Panc1 (cell line): ENCODE measurements at regions not wholly inside any gene's neighbourhood (a gene's known extent, or its start where the extent isn't known, plus 50 kb on each side); places are given as distances from the start of the nearest gene placed in this dataset.

ENCODE experiments used
- ATAC-seq: fragments of 200-7000 bp; cut with Tn5 transposase; 2 replicates; pipeline ENCODE4 v1.9.1; 2020; ENCODE audit warnings: mild to moderate bottlenecking, moderate library complexity
- BruUV-seq: library from RNA; stranded (reverse); fragments of 400-500 nt; replicated peaks from 2 replicates; lab custom pipeline; 2021; lab: Mats Ljungman, UMichigan
- CTCF ChIA-PET: fragments of 300-600 bp; sonication (Branson Sonifier 250); formaldehyde crosslinking; loops from one replicate; lab custom pipeline; 2022; ENCODE audit warnings: antibody characterized with exemption; lab: Charles Lee
- POLR2A ChIA-PET: fragments of 300-600 bp; sonication (Branson Sonifier 250); formaldehyde crosslinking; loops from one replicate; lab custom pipeline; 2022; ENCODE audit warnings: antibody characterized with exemption; lab: Charles Lee
- DNase-seq: peaks from one replicate; pipeline ENCODE4 v3.0.0-alpha.2; 2010; ENCODE audit warnings: low read depth, low spot score
- H3K27ac ChIP-seq: 2 replicates; pipeline ENCODE4 v1.5.1; 2011; ENCODE audit warnings: mild to moderate bottlenecking, low read length, inconsistent platforms
- H3K27me3 ChIP-seq: fragments of 200-500 bp; sonication (Bioruptor generic); 2 replicates; pipeline ENCODE4 v1.6.0; 2014; ENCODE audit warnings: low read length, inconsistent platforms; ENCODE audit not compliant: control insufficient read depth, insufficient read depth
- H3K36me3 ChIP-seq: fragments of 200-500 bp; sonication (Bioruptor generic); 2 replicates; pipeline ENCODE4 v1.5.1; 2014; ENCODE audit warnings: inconsistent platforms, mild to moderate bottlenecking, low read length, moderate library complexity; ENCODE audit not compliant: control insufficient read depth, insufficient read depth
- H3K4me1 ChIP-seq: 2 replicates; pipeline ENCODE4 v1.5.1; 2011; ENCODE audit warnings: inconsistent platforms, mild to moderate bottlenecking, low read length, moderate library complexity; ENCODE audit not compliant: control insufficient read depth, insufficient read depth
- H3K4me3 ChIP-seq, 2 experiments: 2 replicates each; pipeline ENCODE4 v1.5.1; 2011 to 2012; ENCODE audit warnings: low read depth in 2 of 2, low read length in 2 of 2, mild to moderate bottlenecking in 2 of 2, inconsistent platforms in 1 of 2, moderate library complexity in 1 of 2
- H3K9me3 ChIP-seq: fragments of 200-500 bp; sonication (Bioruptor generic); 2 replicates; pipeline ENCODE4 v1.5.1; 2014; ENCODE audit warnings: low read depth, mild to moderate bottlenecking, inconsistent platforms, low read length, moderate library complexity; ENCODE audit not compliant: control insufficient read depth, insufficient read depth
- CTCF ChIP-seq: fragments of 450-650 bp; IDR thresholded peaks from 2 replicates; pipeline ENCODE4 v1.5.1; 2017; ENCODE audit warnings: mild to moderate bottlenecking
- POLR2AphosphoS5 ChIP-seq: IDR thresholded peaks from 2 replicates; pipeline ENCODE4 v1.6.1; 2012; ENCODE audit warnings: mild to moderate bottlenecking, low read depth, low read length, moderate library complexity
- SIN3A ChIP-seq: IDR thresholded peaks from 2 replicates; pipeline ENCODE4 v1.6.1; 2012; ENCODE audit warnings: low read depth, mild to moderate bottlenecking, low read length, moderate library complexity, borderline replicate concordance; ENCODE audit not compliant: insufficient read depth
- TCF7L2 ChIP-seq: IDR thresholded peaks from 2 replicates; pipeline ENCODE4 v1.6.1; 2011; ENCODE audit warnings: mild to moderate bottlenecking, low read depth, low read length, inconsistent platforms
- in situ Hi-C: cut with HindIII; loops from 2 replicates; pipeline ENCODE4 v1.10.0; 2016; ENCODE audit warnings: low sequenced_read_pairs, low pct_unique_long_range_greater_than_20kb
- intact Hi-C: fragments of 100-400 bp; cut with micrococcal nuclease; formaldehyde crosslinking; loops from one replicate; pipeline ENCODE4 v1.10.0; 2022; ENCODE audit not compliant: unreplicated experiment
- TF ChIP-seq, protein P1 (sequence below), 2 experiments: IDR thresholded peaks; 2 replicates each; pipeline ENCODE4 v1.6.1; 2011 to 2012; ENCODE audit warnings: low read depth in 2 of 2, control low read depth in 1 of 2, low read length in 1 of 2, mild to moderate bottlenecking in 1 of 2, moderate library complexity in 1 of 2; ENCODE audit not compliant: insufficient read depth in 1 of 2

DNA sequence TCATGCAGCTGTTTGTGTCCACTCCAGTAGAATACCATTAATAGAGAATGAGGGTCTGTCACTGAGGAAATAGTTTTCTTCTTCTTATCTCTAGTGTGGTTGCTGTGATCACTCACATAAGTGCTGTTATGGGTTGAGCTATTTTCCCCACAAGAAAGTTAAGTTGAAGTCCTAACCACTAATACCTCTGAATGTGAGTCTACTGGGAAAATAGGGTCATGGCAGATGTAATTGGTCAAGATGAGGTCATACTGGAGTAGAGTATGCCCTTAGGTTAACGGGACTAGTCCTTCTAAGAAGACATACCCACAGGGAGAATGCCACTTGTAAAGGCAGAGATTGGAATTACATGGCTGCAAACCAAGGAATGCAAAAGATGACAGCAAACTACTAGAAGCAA lies 70.5 kb upstream of the COL24A1 start:
- H3K4me3 ChIP-seq = no peak overlapping the region
- DNase-seq (no peak), ATAC-seq (no peak)
- intact Hi-C loops (no loop called here), in situ Hi-C loops (no loop called here)
- no peaks in the 10 kb centered on the region for H3K36me3 ChIP-seq
- ChIA-PET POLR2A (no interaction called here), CTCF (no interaction called here)
- H3K4me1 ChIP-seq = no peaks in the 10 kb centered on the region
- TF ChIP-seq TCF7L2 (no peak), POLR2AphosphoS5 (no peak), SIN3A (no peak), CTCF (no peak)
- TF ChIP-seq, protein P1, sequence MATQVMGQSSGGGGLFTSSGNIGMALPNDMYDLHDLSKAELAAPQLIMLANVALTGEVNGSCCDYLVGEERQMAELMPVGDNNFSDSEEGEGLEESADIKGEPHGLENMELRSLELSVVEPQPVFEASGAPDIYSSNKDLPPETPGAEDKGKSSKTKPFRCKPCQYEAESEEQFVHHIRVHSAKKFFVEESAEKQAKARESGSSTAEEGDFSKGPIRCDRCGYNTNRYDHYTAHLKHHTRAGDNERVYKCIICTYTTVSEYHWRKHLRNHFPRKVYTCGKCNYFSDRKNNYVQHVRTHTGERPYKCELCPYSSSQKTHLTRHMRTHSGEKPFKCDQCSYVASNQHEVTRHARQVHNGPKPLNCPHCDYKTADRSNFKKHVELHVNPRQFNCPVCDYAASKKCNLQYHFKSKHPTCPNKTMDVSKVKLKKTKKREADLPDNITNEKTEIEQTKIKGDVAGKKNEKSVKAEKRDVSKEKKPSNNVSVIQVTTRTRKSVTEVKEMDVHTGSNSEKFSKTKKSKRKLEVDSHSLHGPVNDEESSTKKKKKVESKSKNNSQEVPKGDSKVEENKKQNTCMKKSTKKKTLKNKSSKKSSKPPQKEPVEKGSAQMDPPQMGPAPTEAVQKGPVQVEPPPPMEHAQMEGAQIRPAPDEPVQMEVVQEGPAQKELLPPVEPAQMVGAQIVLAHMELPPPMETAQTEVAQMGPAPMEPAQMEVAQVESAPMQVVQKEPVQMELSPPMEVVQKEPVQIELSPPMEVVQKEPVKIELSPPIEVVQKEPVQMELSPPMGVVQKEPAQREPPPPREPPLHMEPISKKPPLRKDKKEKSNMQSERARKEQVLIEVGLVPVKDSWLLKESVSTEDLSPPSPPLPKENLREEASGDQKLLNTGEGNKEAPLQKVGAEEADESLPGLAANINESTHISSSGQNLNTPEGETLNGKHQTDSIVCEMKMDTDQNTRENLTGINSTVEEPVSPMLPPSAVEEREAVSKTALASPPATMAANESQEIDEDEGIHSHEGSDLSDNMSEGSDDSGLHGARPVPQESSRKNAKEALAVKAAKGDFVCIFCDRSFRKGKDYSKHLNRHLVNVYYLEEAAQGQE (IDR thresholded peaks at IDR 0.05; ENCODE audit: insufficient read depth in 1 of 2, low read depth in 2 of 2, low read length in 1 of 2) = no peak
- no peaks in the 10 kb centered on the region for H3K9me3 ChIP-seq
- no TSS peak for BruUV-seq
- H3K27me3 ChIP-seq = peaks cover 37% of the 10 kb centered on the region
- no peak overlapping the region for H3K27ac ChIP-seq

- intact Hi-C loops (no loop called here), in situ Hi-C loops (no loop called here)
- no peaks in the 10 kb centered on the region for H3K4me1 ChIP-seq
- ATAC-seq = no peak
- H3K4me3 ChIP-seq = no peak overlapping the region
- H3K9me3 ChIP-seq = no peaks in the 10 kb centered on the region
- no peak for DNase-seq
- ChIA-PET POLR2A (interaction anchor here (0.7 kb wide), 2 partner anchors 360 to 1155 kb away, joined by 9 to 13 read pairs; no protein-coding TSS in a partner anchor), CTCF (no interaction called here)
- no TSS peak for BruUV-seq
- H3K27ac ChIP-seq = no peak overlapping the region
- H3K27me3 ChIP-seq = peaks cover 40% of the 10 kb centered on the region
- H3K36me3 ChIP-seq = no peaks in the 10 kb centered on the region
- TF ChIP-seq, protein P1 (IDR thresholded peaks at IDR 0.05; ENCODE audit: insufficient read depth in 1 of 2, low read depth in 2 of 2, low read length in 1 of 2) = no peak
- TF ChIP-seq SIN3A (no peak), CTCF (no peak), POLR2AphosphoS5 (no peak), TCF7L2 (no peak)
These were observed 69.6 kb upstream of the COL24A1 start for GRCh38 chr1:86226204-86226603.
